ENCODE measurements at regions not wholly inside any gene's neighbourhood (a gene's known extent, or its start where the extent isn't known, plus 50 kb on each side); places are given as distances from the start of the nearest gene placed in this dataset.

- Histone ChIP-seq H3K9me3 (no peaks in the 10 kb centered on the region), H3K27ac (no peak overlapping the region), H3K4me3 (no peak overlapping the region), H3K36me3 (no peaks in the 10 kb centered on the region), H3K4me1 (ENCODE audit: control insufficient read depth in 1 of 2, low read depth in 2 of 2) (no peaks in the 10 kb centered on the region), H3K27me3 (replicated peaks; ENCODE audit: insufficient read depth) (no peaks in the 10 kb centered on the region)
- ATAC-seq (ENCODE audit: insufficient number of reproducible peaks, low FRiP score, low read depth) (no peak), DNase-seq (ENCODE audit: low spot score) (no peak)
- TF ChIP-seq, protein P1, sequence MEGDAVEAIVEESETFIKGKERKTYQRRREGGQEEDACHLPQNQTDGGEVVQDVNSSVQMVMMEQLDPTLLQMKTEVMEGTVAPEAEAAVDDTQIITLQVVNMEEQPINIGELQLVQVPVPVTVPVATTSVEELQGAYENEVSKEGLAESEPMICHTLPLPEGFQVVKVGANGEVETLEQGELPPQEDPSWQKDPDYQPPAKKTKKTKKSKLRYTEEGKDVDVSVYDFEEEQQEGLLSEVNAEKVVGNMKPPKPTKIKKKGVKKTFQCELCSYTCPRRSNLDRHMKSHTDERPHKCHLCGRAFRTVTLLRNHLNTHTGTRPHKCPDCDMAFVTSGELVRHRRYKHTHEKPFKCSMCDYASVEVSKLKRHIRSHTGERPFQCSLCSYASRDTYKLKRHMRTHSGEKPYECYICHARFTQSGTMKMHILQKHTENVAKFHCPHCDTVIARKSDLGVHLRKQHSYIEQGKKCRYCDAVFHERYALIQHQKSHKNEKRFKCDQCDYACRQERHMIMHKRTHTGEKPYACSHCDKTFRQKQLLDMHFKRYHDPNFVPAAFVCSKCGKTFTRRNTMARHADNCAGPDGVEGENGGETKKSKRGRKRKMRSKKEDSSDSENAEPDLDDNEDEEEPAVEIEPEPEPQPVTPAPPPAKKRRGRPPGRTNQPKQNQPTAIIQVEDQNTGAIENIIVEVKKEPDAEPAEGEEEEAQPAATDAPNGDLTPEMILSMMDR (IDR thresholded peaks at IDR 0.05): no peak
Observed at GRCh38 chr2:77800410-77800809, 278.2 kb upstream of the LRRTM4 start.

GRCh38 chr2:77807531-77808215 lies 285.5 kb upstream of the LRRTM4 start:
- Histone ChIP-seq H3K27me3 (replicated peaks; ENCODE audit: insufficient read depth) (no peaks in the 10 kb centered on the region), H3K27ac (no peak overlapping the region), H3K36me3 (no peaks in the 10 kb centered on the region), H3K4me3 (no peak overlapping the region), H3K4me1 (ENCODE audit: control insufficient read depth in 1 of 2, low read depth in 2 of 2) (no peaks in the 10 kb centered on the region), H3K9me3 (no peaks in the 10 kb centered on the region)
- TF ChIP-seq, protein P1 (IDR thresholded peaks at IDR 0.05): no peak
- DNase-seq (ENCODE audit: low spot score) (no peak), ATAC-seq (ENCODE audit: insufficient number of reproducible peaks, low FRiP score, low read depth) (no peak)

- no peaks in the 10 kb centered on the region for H3K27me3 ChIP-seq (replicated peaks; ENCODE audit: insufficient read depth)
- TF ChIP-seq, protein P1 (IDR thresholded peaks at IDR 0.05): no peak
- no peaks in the 10 kb centered on the region for H3K36me3 ChIP-seq
- no peaks in the 10 kb centered on the region for H3K9me3 ChIP-seq
- no peaks in the 10 kb centered on the region for H3K4me1 ChIP-seq (ENCODE audit: control insufficient read depth in 1 of 2, low read depth in 2 of 2)
- no peak for DNase-seq (ENCODE audit: low spot score)
- no peak overlapping the region for H3K27ac ChIP-seq
- ATAC-seq (ENCODE audit: insufficient number of reproducible peaks, low FRiP score, low read depth): no peak
- H3K4me3 ChIP-seq: no peak overlapping the region
Observed at GRCh38 chr2:77808599-77808998, 286.4 kb upstream of the LRRTM4 start.

DNA sequence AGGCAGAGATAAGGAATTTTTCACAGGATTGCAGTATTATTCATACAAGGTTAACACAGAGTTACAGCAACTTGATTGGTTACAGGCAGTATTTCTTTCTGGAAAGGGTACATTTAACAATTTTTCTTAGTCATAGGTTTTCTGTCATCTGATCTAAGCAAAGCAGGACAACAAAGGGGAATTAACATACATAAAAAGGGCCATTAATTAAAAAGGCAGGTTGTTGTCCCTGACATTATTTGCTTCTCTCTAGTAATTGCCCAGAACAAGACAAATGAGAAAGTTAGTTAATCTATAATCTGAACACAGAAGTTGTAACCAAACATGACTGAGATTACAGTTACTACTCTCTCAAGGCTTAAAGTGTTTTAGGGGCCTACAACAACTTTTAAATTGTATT lies 291.4 kb upstream of the LRRTM4 start:
- H3K36me3 ChIP-seq: no peaks in the 10 kb centered on the region
- H3K27ac ChIP-seq: no peak overlapping the region
- no peaks in the 10 kb centered on the region for H3K4me1 ChIP-seq (ENCODE audit: control insufficient read depth in 1 of 2, low read depth in 2 of 2)
- ATAC-seq (ENCODE audit: insufficient number of reproducible peaks, low FRiP score, low read depth) (no peak), DNase-seq (ENCODE audit: low spot score) (no peak)
- no peaks in the 10 kb centered on the region for H3K27me3 ChIP-seq (replicated peaks; ENCODE audit: insufficient read depth)
- TF ChIP-seq, protein P1 (IDR thresholded peaks at IDR 0.05): no peak
- H3K4me3 ChIP-seq: no peak overlapping the region
- no peaks in the 10 kb centered on the region for H3K9me3 ChIP-seq

DNA sequence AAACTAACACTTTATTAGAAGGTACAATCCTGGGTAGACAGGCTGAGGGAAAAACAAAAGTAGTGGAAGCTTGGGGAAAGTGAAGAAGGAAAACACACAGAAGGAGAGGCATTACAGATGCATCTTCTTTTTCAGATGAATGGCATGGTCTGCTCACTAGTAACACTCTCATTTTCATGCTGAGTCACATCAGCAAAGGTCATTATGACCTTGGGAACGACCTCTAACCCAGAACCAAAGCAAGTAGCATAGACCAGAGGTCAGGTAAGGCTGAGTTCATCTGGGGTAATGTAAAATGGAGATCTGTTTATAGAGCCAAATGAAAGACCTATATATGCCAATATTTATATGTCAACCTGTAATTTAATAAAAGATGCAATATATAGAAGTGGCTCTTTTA lies 294.4 kb upstream of the LRRTM4 start:
- ATAC-seq (ENCODE audit: insufficient number of reproducible peaks, low FRiP score, low read depth) (no peak), DNase-seq (ENCODE audit: low spot score) (no peak)
- no peaks in the 10 kb centered on the region for H3K36me3 ChIP-seq
- H3K9me3 ChIP-seq: no peaks in the 10 kb centered on the region
- H3K27ac ChIP-seq: no peak overlapping the region
- H3K4me3 ChIP-seq: no peak overlapping the region
- no peaks in the 10 kb centered on the region for H3K27me3 ChIP-seq (replicated peaks; ENCODE audit: insufficient read depth)
- TF ChIP-seq, protein P1 (IDR thresholded peaks at IDR 0.05): no peak
- H3K4me1 ChIP-seq (ENCODE audit: control insufficient read depth in 1 of 2, low read depth in 2 of 2): no peaks in the 10 kb centered on the region
